SIG-M5 treated with dmso at 0.1 percent for 504 hours (cell line): ENCODE measurements at regions not wholly inside any gene's neighbourhood (a gene's known extent, or its start where the extent isn't known, plus 50 kb on each side); places are given as distances from the start of the nearest gene placed in this dataset.
"Not testable (repeated sequence)": the region's sequence is repeated elsewhere in the genome, so short reads cannot be mapped to it uniquely, and the experiment has no call there.

Experiments used
- DNase-seq: peaks from one replicate; lab custom pipeline; 2025; ENCODE audit not compliant: unreplicated experiment; lab: John Stamatoyannopoulos, UW

DNA sequence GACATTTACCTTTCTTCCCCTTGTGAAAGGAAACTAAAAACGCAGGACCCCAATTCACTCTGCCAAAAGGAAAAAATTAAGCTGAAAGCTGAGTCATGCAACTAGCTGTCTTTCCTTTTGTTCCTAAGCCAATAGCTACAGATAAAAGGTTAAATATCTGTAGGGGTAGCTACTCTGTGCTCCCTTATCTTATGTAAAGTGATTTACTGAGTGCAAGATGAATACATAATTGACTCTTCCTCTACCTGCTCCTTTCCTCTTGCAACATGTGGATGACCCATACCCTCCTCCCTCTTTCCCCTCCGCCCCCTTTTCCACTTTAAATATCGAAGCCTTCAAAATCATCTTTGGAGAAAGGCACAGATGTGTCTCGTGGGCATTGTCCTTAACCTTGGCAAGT, 68.0 kb upstream of the ZNF157 start:
- no peak for DNase-seq

DNA sequence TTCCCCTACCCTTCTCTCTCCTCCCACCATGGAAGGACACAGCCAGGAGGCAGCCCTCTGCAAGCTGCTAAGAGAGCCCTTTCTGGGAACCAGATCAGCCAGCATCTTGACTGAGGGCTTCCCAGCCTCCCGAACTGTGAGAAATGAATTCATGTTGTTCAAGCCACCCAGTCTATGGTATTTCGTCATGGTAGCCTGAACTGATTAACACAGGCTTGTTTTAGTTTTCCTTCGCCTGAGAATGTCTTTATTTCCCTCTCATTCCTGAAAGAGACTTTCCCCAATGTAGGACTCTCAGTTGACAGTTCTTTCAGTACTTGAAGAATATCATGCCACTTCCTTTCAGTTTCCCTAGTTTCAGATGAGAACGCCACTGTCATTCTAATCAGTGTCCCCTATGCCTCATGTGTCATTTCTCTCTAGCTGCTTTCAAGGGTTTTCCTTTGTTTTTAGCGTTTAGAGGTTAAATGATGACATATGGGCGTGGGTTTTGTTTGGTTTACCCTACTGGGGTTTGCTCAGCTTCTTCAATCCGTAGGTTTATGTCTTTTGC, 63.8 kb upstream of the ZNF157 start:
- not testable (repeated sequence) for DNase-seq

DNA sequence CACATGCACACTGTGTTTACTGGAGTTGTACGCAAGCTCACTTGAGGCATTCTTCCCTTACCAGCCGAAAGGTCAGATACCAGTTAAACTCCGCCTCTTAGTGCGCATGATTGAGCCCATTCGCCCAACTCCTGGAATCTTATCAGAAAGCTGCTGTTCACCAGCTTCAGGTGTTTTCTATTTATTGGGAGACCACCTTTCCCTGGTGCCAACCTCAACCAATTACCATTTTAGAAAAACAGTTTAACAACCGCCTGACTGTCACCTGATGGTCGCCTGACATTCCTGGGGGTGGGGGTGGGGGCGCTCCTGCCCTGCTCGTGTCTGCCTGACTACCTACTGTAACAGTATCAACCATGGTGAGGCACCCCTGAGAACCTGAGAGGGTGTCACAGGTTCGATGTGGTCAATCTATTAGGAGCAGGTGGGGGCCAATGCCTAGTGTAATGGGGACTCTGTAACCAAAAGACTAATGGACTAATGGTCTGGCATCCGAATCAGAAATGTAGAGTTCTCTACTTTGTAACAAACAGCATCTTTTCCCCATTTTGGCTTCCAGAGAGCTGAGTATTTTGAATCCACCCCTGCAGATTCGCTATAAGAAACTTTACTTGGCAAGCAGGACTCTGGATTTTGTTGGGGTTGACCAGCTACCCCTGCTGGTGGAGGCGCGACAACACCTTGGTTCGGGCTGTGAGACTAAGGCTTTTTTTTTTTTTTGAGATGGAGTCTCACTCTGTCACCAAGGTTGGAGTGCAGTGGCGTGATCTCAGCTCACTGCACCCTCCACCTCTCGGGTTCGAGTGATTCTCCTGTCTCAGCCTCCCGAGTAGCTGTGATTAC, 58.2 kb upstream of the ZNF157 start:
- peak; percentile 34 for DNase-seq

DNA sequence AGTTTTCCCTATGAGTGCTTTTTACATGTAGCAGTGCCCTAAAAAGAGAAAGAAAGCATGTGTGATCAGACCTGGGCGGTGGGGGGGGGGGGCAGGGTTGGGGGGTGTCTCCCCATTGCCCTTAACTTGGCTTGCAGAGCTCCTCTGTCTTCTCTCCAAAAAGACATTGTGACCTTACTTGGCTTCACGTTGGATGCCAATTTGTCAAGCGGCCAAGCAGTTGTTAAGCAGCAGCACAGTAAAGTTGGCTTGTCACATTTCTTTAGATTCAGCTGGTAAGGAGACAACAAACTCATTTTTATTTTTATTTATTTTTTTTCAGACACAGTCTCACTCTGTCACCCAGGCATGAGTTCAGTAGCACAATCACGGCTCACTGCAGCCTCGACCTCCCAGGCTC, 57.3 kb upstream of the ZNF157 start:
- no peak for DNase-seq

DNA sequence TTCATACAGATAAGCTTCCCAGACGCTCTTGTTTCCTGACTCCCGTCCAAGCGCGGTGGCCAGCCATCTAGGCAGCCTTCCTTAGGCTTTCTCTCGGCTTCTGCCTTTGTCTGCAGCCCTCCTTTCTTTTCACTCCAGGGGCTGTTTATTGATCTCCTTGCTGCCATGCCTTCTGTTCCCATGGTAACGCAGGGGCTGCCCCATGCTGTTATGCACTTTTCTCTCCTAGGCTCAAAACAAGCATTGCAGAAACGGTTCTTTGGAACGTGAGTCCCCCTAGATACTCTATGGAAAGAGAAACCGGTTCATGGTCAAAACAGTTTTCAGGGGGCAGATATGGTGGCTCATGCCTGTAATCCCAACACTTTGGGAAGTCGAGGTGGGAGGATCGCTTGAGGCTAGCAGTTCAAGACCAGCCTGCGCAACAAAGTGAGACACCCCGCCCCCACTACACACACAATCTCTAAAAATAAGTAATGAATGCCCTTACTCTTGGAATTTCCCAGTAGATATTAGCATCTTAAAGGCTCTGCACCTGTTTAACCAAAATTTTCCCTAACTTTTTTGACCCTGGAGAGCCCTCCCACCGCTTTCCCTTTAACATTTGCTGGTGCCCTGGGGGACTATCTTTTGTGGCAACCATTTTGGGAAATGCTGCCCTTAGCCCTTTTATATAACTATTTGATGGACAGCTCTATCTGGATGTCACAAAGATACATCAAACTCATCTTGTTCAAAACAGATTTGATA, 53.9 kb upstream of the ZNF157 start:
- DNase-seq, result no peak
